K562 (cell line): ENCODE measurements at regions not wholly inside any gene's neighbourhood (a gene's known extent, or its start where the extent isn't known, plus 50 kb on each side); places are given as distances from the start of the nearest gene placed in this dataset.

ENCODE experiments used
- ATAC-seq: fragments of 200-7000 bp; cut with Tn5 transposase; 3 replicates; pipeline ENCODE4 v1.9.1; 2020; ENCODE audit warnings: moderate library complexity
- BruUV-seq: library from RNA; stranded (reverse); fragments of 400-500 nt; replicated peaks from 2 replicates; lab custom pipeline; 2021; lab: Mats Ljungman, UMichigan
- CTCF ChIA-PET: fragments of 300-600 bp; formaldehyde crosslinking; extraction: SDS; loops from one replicate; lab custom pipeline; 2021; ENCODE audit warnings: low intra/inter-chr PET ratio; lab: Yijun Ruan, JAX
- POLR2A ChIA-PET: fragments of 300-600, 350-650 bp; sonication (Branson Sonifier 250); formaldehyde crosslinking; extraction: SDS; loops from one replicate; lab custom pipeline; 2021; ENCODE audit warnings: antibody characterized with exemption, inconsistent platforms; lab: Yijun Ruan, JAX
- DNase-seq, 4 experiments: peaks; one replicate each; pipeline versions ENCODE4 v3.0.0 to v3.0.0-alpha.2; 2011 to 2018; ENCODE audit warnings: low spot score in 3 of 4, mixed read lengths in 3 of 4; ENCODE audit errors: extremely low read depth in 1 of 4
- FAIRE-seq: peaks from 2 replicates; lab custom pipeline; 2011; peaks lifted over from hg19 to GRCh38; lab: Jason Lieb, UNC
- H2AFZ ChIP-seq: 2 replicates; pipeline ENCODE4 v1.6.0; 2011; ENCODE audit warnings: low read depth, low read length, control low read depth, inconsistent platforms
- H3K27ac ChIP-seq: fragments of 200-600 bp; 3 replicates; pipeline ENCODE4 v1.8.0; 2011; ENCODE audit warnings: low read depth, mild to moderate bottlenecking, control low read depth, inconsistent platforms, low read length, moderate library complexity, mixed read lengths; ENCODE audit errors: extremely low read depth
- H3K27me3 ChIP-seq, 2 experiments: fragments of 300-600 bp in 1 of 2; 2 replicates in 1 of 2; 3 replicates in 1 of 2; pipeline versions ENCODE4 v1.6.0 to v1.8.0; 2011; ENCODE audit warnings: inconsistent platforms in 2 of 2, low read length in 2 of 2, mild to moderate bottlenecking in 1 of 2, mixed read lengths in 1 of 2, moderate library complexity in 1 of 2; ENCODE audit not compliant: control insufficient read depth in 2 of 2, insufficient read depth in 2 of 2
- H3K36me3 ChIP-seq: fragments of 300-600 bp; 3 replicates; pipeline ENCODE4 v1.8.0; 2011; ENCODE audit warnings: mild to moderate bottlenecking, low read length, inconsistent platforms; ENCODE audit not compliant: control insufficient read depth, insufficient read depth
- H3K4me1 ChIP-seq, 2 experiments: fragments of 200-600 bp in 1 of 2; replicated peaks in 1 of 2; 2 replicates in 1 of 2; 3 replicates in 1 of 2; pipeline versions ENCODE4 v1.5.1 to v1.8.0; 2011; ENCODE audit warnings: inconsistent platforms in 2 of 2, low read length in 2 of 2, mild to moderate bottlenecking in 1 of 2, mixed read lengths in 1 of 2, moderate library complexity in 1 of 2; ENCODE audit not compliant: control insufficient read depth in 2 of 2, insufficient read depth in 2 of 2
- H3K4me2 ChIP-seq: 2 replicates; pipeline ENCODE4 v1.6.1; 2011; ENCODE audit warnings: low read length, control low read depth, inconsistent platforms, mixed read lengths; ENCODE audit not compliant: insufficient read depth
- H3K4me3 ChIP-seq: fragments of 200-600 bp; sonication (generic), shearing (Covaris generic); 2 replicates; pipeline ENCODE4 v1.5.1; 2016; ENCODE audit warnings: control low read depth, inconsistent platforms
- H3K79me2 ChIP-seq: fragments of 200-600 bp; 3 replicates; pipeline ENCODE4 v1.8.0; 2011; ENCODE audit warnings: low read length, inconsistent platforms; ENCODE audit not compliant: control insufficient read depth, insufficient read depth
- H3K9ac ChIP-seq, 2 experiments: 2 replicates each; pipeline versions ENCODE4 v1.6.0 to v1.6.1; 2011; ENCODE audit warnings: low read depth in 2 of 2, low read length in 2 of 2, control low read depth in 1 of 2, inconsistent platforms in 1 of 2, mild to moderate bottlenecking in 1 of 2, mixed read lengths in 1 of 2; ENCODE audit not compliant: insufficient read depth in 1 of 2
- H3K9me1 ChIP-seq: one replicate; pipeline ENCODE4 v1.6.0; 2011; ENCODE audit warnings: inconsistent platforms, mild to moderate bottlenecking, low read length, moderate library complexity; ENCODE audit not compliant: control insufficient read depth, insufficient read depth
- H3K9me3 ChIP-seq: replicated peaks from 2 replicates; pipeline ENCODE4 v1.5.1; 2011; ENCODE audit warnings: low read depth, low read length, inconsistent platforms; ENCODE audit not compliant: control insufficient read depth, insufficient read depth
- H4K20me1 ChIP-seq: replicated peaks from 2 replicates; pipeline ENCODE4 v1.6.1; 2011; ENCODE audit warnings: low read length, inconsistent platforms, mixed read lengths; ENCODE audit not compliant: control insufficient read depth, insufficient read depth
- ATF3 ChIP-seq, 2 experiments: fragments of 450-650 bp in 1 of 2; sonication (generic) in 1 of 2; formaldehyde crosslinking in 1 of 2; IDR thresholded peaks in 1 of 2; conservative IDR thresholded peaks in 1 of 2; 2 replicates each; pipeline versions ENCODE4 v1.6.1 to v1.8.1; 2016 to 2023; ENCODE audit warnings: mild to moderate bottlenecking in 2 of 2, moderate library complexity in 2 of 2, inconsistent platforms in 1 of 2, missing genetic modification reagents in 1 of 2
- BMI1 ChIP-seq: fragments of 150-350 bp; IDR thresholded peaks from 2 replicates; pipeline ENCODE4 v1.6.1; 2014; ENCODE audit warnings: low read length
- DPF2 ChIP-seq: fragments of 450-650 bp; IDR thresholded peaks from 2 replicates; pipeline ENCODE4 v1.6.1; 2016
- FOXA3 ChIP-seq, 2 experiments: fragments of 450-650 bp in 1 of 2; sonication (generic) in 1 of 2; formaldehyde crosslinking; IDR thresholded peaks in 1 of 2; conservative IDR thresholded peaks in 1 of 2; 2 replicates each; pipeline versions ENCODE4 v1.4.0 to v1.8.0; 2020 to 2022; ENCODE audit warnings: mild to moderate bottlenecking in 2 of 2, missing genetic modification reagents in 1 of 2
- JUN ChIP-seq, 2 experiments: sonication (generic) in 1 of 2; formaldehyde crosslinking in 1 of 2; IDR thresholded peaks; 2 replicates each; pipeline versions ENCODE4 v1.6.1 to v1.8.0; 2012 to 2022; ENCODE audit warnings: borderline replicate concordance in 2 of 2, mild to moderate bottlenecking in 2 of 2, improper control_type of control experiment in 1 of 2, low read depth in 1 of 2, low read length in 1 of 2, missing genetic modification reagents in 1 of 2
- LARP7 ChIP-seq: fragments of 450-650 bp; IDR thresholded peaks from 2 replicates; pipeline ENCODE4 v1.6.1; 2016
- MAFG ChIP-seq: fragments of 450-650 bp; conservative IDR thresholded peaks from 2 replicates; pipeline ENCODE4 v1.6.1; 2016; ENCODE audit warnings: missing genetic modification characterization, missing compliant biosample characterization
- NCOA4 ChIP-seq: fragments of 450-650 bp; IDR thresholded peaks from 2 replicates; pipeline ENCODE4 v1.6.1; 2018; ENCODE audit warnings: mild to moderate bottlenecking; ENCODE audit not compliant: partially characterized antibody
- NFRKB ChIP-seq: fragments of 450-650 bp; IDR thresholded peaks from 2 replicates; pipeline ENCODE4 v1.6.1; 2016; ENCODE audit warnings: low read depth
- PML ChIP-seq: IDR thresholded peaks from 2 replicates; pipeline ENCODE4 v1.6.1; 2012; ENCODE audit warnings: low read length, inconsistent platforms
- POLR3A ChIP-seq: IDR thresholded peaks from 2 replicates; pipeline ENCODE4 v1.6.1; 2011; ENCODE audit warnings: borderline replicate concordance, mild to moderate bottlenecking, moderate library complexity; ENCODE audit not compliant: insufficient read length, insufficient read depth; ENCODE audit errors: extremely low read depth
- RB1 ChIP-seq: fragments of 450-650 bp; IDR thresholded peaks from 2 replicates; pipeline ENCODE4 v1.6.1; 2017; ENCODE audit warnings: low read depth, mild to moderate bottlenecking
- SAFB ChIP-seq: fragments of 200-400 bp; formaldehyde crosslinking; IDR thresholded peaks from 2 replicates; pipeline ENCODE4 v1.6.1; 2017; ENCODE audit warnings: low read depth, low read length, borderline replicate concordance
- YY1 ChIP-seq, 3 experiments: IDR thresholded peaks; 2 replicates each; pipeline ENCODE4 v1.6.1; 2011; ENCODE audit warnings: low read length in 2 of 3, mild to moderate bottlenecking in 2 of 3, moderate library complexity in 2 of 3, borderline replicate concordance in 1 of 3, control low read depth in 1 of 3, low read depth in 1 of 3; ENCODE audit not compliant: insufficient read depth in 3 of 3, insufficient replicate concordance in 2 of 3, control insufficient read depth in 1 of 3, insufficient read length in 1 of 3; ENCODE audit errors: extremely low read depth in 1 of 3
- ZFX ChIP-seq: sonication (generic); formaldehyde crosslinking; IDR thresholded peaks from 2 replicates; pipeline ENCODE4 v1.8.0; 2022; ENCODE audit warnings: mild to moderate bottlenecking, missing genetic modification reagents, moderate library complexity
- ZNF217 ChIP-seq: sonication (generic); formaldehyde crosslinking; IDR thresholded peaks from 2 replicates; pipeline ENCODE4 v1.8.0; 2022; ENCODE audit warnings: mild to moderate bottlenecking, missing genetic modification reagents
- WGBS: fragments of 100-300 bp; shearing (Covaris generic); methylation state at CpG from one replicate; pipeline ENCODE4 v1.1.6; 2016; ENCODE audit warnings: low coverage, mixed read lengths; ENCODE audit not compliant: insufficient coverage; ENCODE audit errors: missing lambda C conversion rate; 5-methylcytosine and 5-hydroxymethylcytosine counted together
- in situ Hi-C: fragments of 300-500 bp; cut with MboI; formaldehyde crosslinking; loops from 4 replicates; pipeline ENCODE4 v1.15.0; 2018; ENCODE audit warnings: inconsistent platforms, mixed read lengths
- intact Hi-C: fragments of 100-400 bp; cut with micrococcal nuclease; formaldehyde crosslinking; loops from 2 replicates; pipeline ENCODE4 v1.14.2; 2022
- TF ChIP-seq, protein P1 (sequence below): sonication (generic); formaldehyde crosslinking; IDR thresholded peaks from 2 replicates; pipeline ENCODE4 v1.8.0; 2022; ENCODE audit warnings: mild to moderate bottlenecking, missing genetic modification reagents
- TF ChIP-seq, protein P2 (sequence below): fragments of 450-650 bp; IDR thresholded peaks from 2 replicates; pipeline ENCODE4 v1.7.0; 2016; ENCODE audit warnings: borderline replicate concordance

DNA sequence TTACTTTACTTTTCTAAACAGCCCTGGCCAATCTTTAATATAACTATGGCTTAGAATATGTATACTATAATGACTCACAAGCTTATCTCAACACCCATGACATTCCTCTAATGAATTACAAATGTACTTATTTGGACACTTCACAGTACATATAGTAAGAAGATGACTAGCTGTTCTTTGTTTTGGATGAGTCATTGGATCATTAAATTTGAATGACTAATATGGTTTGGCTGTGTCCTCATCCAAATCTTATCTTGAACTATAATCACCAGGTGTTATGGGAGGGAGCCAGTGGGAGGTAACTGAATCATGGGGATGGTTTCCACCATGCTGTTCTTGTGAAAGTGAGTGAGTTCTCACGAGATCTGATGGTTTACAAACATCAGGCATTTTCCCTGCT lies 807.5 kb upstream of the SORCS1 start:
- Histone ChIP-seq H2AFZ (no peak overlapping the region), H3K9ac (no peak overlapping the region), H4K20me1 (no peaks in the 10 kb centered on the region), H3K4me3 (no peak overlapping the region), H3K9me3 (no peaks in the 10 kb centered on the region), H3K27ac (no peak overlapping the region), H3K4me1 (no peaks in the 10 kb centered on the region), H3K79me2 (no peaks in the 10 kb centered on the region), H3K4me2 (no peak overlapping the region), H3K9me1 (no peaks in the 10 kb centered on the region), H3K27me3 (no peaks in the 10 kb centered on the region), H3K36me3 (no peaks in the 10 kb centered on the region)
- POLR2A ChIA-PET: no interaction called here
- no TSS peak for BruUV-seq
- no peak for TF ChIP-seq LARP7
- TF ChIP-seq FOXA3 (CRISPR knock-in tag; conservative IDR thresholded peaks at IDR 0.05 in 1 of 2, IDR thresholded peaks at IDR 0.05 in 1 of 2): no peak
- no peak for TF ChIP-seq JUN (IDR thresholded peaks at IDR 0.05; ENCODE audit: borderline replicate concordance, low read depth, low read length)
- no peak for TF ChIP-seq JUN (CRISPR knock-in tag; IDR thresholded peaks at IDR 0.05; ENCODE audit: borderline replicate concordance)
- TF ChIP-seq YY1 (IDR thresholded peaks at IDR 0.05; ENCODE audit: borderline replicate concordance in 1 of 3, control insufficient read depth in 1 of 3, extremely low read depth in 1 of 3, insufficient read depth in 3 of 3, insufficient read length in 1 of 3, insufficient replicate concordance in 2 of 3, low read depth in 1 of 3, low read length in 2 of 3): no peak
- TF ChIP-seq DPF2: no peak
- no peak for TF ChIP-seq RB1
- TF ChIP-seq SAFB: no peak
- TF ChIP-seq BMI1: no peak
- TF ChIP-seq PML: no peak
- TF ChIP-seq NCOA4: no peak
- no peak for TF ChIP-seq MAFG (tag)
- TF ChIP-seq, protein P1, sequence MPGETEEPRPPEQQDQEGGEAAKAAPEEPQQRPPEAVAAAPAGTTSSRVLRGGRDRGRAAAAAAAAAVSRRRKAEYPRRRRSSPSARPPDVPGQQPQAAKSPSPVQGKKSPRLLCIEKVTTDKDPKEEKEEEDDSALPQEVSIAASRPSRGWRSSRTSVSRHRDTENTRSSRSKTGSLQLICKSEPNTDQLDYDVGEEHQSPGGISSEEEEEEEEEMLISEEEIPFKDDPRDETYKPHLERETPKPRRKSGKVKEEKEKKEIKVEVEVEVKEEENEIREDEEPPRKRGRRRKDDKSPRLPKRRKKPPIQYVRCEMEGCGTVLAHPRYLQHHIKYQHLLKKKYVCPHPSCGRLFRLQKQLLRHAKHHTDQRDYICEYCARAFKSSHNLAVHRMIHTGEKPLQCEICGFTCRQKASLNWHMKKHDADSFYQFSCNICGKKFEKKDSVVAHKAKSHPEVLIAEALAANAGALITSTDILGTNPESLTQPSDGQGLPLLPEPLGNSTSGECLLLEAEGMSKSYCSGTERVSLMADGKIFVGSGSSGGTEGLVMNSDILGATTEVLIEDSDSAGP (CRISPR knock-in tag): no peak
- TF ChIP-seq NFRKB: no peak
- TF ChIP-seq ATF3 (IDR thresholded peaks at IDR 0.05): no peak
- TF ChIP-seq ATF3 (CRISPR knock-in tag; conservative IDR thresholded peaks at IDR 0.05): no peak
- TF ChIP-seq, protein P2, sequence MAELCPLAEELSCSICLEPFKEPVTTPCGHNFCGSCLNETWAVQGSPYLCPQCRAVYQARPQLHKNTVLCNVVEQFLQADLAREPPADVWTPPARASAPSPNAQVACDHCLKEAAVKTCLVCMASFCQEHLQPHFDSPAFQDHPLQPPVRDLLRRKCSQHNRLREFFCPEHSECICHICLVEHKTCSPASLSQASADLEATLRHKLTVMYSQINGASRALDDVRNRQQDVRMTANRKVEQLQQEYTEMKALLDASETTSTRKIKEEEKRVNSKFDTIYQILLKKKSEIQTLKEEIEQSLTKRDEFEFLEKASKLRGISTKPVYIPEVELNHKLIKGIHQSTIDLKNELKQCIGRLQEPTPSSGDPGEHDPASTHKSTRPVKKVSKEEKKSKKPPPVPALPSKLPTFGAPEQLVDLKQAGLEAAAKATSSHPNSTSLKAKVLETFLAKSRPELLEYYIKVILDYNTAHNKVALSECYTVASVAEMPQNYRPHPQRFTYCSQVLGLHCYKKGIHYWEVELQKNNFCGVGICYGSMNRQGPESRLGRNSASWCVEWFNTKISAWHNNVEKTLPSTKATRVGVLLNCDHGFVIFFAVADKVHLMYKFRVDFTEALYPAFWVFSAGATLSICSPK: no peak
- TF ChIP-seq ZFX (CRISPR knock-in tag): no peak
- TF ChIP-seq POLR3A: no peak
- TF ChIP-seq ZNF217: no peak
- CTCF ChIA-PET: no interaction called here
- no peak for ATAC-seq
- 0% methylated on average over 1 of the region's 1 CpG for WGBS
- in situ Hi-C loops: no loop called here
- DNase-seq: no peak
- no peak for FAIRE-seq
- intact Hi-C loops: no loop called here
